Thyroid gland (tissue), 4 donors: ENCODE measurements at regions not wholly inside any gene's neighbourhood (a gene's known extent, or its start where the extent isn't known, plus 50 kb on each side); places are given as distances from the start of the nearest gene placed in this dataset.

Experiments
- CTCF ChIP-seq, 6 experiments: fragments of 200-600 bp in 3 of 6; fragments of 450-650 bp in 3 of 6; sonication (generic) in 3 of 6; IDR thresholded peaks; one replicate each; pipeline ENCODE4 v1.5.1; 2016 to 2019; ENCODE audit warnings: antibody characterized with exemption in 6 of 6, mild to moderate bottlenecking in 2 of 6, inconsistent platforms in 1 of 6, moderate library complexity in 1 of 6
- POLR2A ChIP-seq, 2 donors: fragments of 450-650 bp; IDR thresholded peaks; one replicate each; pipeline ENCODE4 v1.6.1; 2017; ENCODE audit warnings: antibody characterized with exemption in 2 of 2, mild to moderate bottlenecking in 2 of 2, moderate library complexity in 1 of 2

- no peak for TF ChIP-seq CTCF (IDR thresholded peaks at IDR 0.05)
- TF ChIP-seq POLR2A (IDR thresholded peaks at IDR 0.05): no peak
These were observed 128.3 kb upstream of the CARMIL1 start for GRCh38 chr6:25150863-25151262.
